ENCODE measurements at regions not wholly inside any gene's neighbourhood (a gene's known extent, or its start where the extent isn't known, plus 50 kb on each side); places are given as distances from the start of the nearest gene placed in this dataset.
"Not testable (repeated sequence)": the region's sequence is repeated elsewhere in the genome, so short reads cannot be mapped to it uniquely, and the experiment has no call there.

DNA sequence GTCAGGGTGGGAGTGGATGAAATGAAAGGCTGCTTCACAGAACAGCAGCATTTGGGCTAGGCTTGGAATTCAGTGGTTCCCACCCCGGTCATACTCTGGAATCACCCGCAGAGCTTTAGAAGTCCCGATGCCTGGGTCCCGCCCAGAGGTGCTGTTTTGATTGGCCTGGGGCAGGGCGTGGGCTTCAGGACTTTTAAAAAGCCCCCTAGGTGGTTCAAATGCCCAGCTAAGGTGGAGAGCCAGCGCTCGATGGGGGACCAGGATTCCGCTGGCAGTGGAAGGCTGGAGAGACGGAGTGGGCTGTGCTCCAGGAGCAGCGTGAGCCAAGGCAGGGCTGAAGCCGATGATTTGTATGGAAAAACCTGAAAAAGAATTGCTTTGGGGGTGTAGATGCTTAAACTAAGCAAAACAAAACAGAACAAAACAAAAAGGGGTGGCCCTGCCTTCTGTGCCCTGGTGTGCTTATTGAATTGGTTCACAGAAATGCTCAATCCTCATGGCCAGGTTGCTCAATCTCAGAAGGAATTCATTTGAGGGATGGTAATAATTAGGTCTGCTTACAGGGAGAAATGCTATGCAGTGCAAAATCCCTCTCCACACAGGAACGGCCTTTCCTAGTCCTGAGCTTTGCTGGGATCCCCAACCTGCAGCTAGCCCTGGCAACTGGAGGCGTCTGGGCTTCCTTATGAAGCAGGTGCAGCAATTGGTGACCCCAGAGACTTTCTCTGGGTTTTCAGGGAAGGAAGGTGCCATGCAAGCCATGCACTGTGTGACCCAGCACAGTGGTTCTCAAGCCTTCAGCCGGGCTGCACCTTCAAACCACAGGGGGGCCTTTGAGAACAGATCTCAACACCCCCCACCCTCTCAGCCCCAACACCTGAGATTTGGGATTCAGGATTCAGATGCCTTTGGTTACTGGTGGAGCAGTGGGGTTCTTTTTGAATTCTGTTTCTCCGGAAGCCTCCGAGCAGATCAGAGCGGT is 174.0 kb upstream of the ZNF618 start:
- DNase-seq (ENCODE audit: low read depth, low spot score), result no peak

DNA sequence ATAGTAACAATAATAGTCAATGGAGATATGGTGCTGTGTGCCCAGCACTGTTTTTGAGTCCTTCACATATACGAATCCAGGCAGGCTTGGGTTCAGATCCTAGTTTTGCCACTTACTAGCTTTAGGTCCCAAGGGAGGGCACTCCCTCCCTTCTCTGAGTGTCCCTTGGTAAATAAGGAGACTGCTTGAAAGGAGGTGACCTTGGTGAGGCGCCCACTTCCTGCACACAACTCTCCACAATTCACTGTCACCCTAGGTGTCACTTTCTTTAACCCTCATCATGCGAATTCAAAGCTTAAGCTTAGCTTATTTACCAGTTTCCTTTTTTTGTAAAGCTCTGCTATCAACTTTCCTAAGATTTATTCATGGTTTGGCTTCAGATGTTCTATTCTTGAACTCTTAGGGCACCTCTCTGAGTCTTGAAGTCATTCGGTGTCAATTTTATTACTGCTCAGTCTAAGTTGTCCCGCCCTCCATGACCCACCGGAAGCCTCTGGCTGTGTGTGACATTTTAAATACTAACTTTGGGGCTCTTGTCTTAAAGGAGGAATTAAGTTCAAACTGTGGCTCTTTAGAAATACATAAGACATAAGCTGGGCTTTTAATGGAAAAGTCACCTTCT is 170.7 kb upstream of the ZNF618 start:
- DNase-seq (ENCODE audit: low read depth, low spot score), result no peak

DNA sequence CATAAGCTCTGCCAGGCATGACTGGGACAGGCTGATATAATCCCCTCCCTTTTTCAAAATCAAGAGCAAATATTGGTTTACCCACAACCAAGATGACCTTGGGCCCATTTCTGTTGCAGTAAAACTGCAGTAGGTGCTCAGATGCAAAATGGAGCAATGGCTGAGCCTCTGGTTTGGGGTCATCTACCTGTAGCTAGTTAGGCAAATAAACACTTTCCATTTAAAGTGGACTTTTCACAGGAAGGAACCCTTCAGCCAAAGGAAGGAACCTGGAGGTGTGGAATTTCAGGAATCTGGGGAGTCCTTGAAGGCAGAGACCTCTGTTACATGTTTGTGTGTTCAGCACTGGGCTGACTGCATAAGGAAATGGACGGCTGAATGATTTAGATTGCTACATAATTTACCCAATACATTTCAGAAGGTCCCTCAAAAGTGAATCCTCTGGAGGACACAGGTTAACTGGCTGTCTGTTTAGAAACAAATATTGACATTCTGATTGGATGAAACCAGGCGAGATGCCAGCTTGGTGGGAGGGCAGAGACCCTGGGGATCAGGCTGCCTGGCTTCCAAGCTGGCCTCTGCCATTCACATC is 170.1 kb upstream of the ZNF618 start:
- DNase-seq (ENCODE audit: low read depth, low spot score), result no peak

DNA sequence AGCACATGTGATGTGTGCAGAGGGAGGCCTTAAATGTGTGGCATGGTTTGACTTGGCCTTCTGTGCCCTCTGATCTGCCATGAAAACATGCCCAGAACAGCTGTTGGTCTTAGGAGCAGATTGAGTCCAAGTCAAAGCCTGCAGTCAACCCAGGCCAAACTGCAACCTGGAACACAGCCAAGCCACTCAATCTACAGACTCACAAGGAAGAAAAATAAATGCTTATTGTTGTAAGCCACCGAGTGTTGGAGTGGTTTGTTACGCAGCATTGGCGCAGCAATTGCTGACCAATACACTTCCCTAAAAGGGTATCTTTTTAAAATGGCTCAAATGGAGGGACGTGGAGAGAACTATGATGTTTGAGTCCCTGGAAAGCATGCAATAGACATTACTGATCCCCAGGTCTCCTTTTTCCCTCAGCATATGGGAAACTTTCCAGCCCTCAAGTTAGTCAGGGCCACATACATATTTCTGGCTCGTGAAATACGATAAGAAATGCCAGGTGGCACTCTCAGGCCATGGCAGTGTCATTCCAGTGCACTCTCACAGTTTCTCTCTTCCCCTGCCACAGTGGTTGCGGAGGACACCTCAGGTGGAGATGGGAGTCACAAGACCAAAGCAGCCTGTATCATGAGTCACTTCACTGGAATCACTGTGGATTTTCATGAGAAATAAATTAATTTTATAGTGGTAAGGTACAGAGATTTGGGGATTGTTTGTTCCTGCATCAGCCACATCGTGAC is 168.0 kb upstream of the ZNF618 start:
- DNase-seq (ENCODE audit: low read depth, low spot score), result no peak

DNA sequence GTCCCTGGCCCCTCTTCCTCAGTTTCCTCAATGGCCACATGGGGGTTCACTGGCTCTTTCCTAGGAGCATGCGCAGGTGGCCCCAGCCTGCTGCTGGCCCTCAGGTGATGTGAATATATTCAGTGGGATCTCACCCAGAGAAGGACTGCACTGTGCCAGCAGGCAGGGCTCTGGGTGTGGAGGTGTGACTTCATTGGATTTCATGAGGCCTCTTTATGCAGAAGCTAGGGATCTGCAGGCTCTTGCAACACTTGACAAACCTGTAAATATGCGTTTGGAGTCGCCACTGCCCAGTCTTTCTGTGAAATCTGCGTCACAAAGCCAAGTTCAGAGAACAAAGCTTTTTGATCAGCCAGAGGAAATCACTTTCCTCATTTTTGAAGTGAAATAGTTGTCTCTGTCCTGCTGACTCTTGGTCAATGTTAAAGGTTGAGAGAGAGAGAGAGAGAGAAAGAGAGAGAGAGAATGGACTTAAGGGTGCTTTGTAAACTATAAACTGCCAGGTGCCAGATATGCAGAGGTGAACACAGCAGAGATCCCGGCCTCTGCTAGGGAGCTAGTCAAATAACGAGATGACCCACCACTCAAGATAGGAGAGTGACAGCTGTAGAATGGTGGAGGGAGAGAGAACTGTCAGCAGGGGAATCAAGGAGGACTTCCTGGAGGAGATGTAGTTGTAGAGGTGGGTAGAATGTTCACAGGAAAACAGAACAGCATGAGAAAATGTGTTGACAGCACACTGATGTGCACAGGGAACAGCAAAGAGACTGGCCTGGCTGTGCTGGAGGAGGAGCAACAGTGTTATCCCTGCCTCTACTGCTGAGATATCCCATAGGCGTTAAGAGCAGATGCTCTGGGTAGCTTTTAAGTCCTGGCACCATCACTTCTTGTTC is 167.0 kb upstream of the ZNF618 start:
- no peak for DNase-seq (ENCODE audit: low read depth, low spot score)

DNA sequence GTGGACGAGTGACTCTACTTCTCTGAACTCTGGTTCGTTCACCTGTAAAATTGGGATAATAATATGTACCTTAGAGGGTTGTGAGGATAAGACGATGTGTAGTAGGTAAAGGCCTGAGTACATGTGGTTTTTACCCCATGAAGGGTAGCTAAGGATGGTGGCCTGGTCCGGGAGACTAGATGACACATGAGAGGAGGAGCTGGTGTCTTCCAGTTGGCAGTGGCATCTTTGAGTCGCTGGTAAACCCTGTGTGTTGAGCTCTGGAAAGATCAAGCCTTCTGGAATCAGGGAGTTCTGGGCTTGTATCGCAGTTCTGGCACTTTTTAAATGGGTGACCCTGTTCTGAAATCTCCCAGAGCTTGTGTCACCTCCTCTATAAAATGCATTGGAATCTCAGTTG is 166.4 kb upstream of the ZNF618 start:
- DNase-seq (ENCODE audit: low read depth, low spot score), result no peak

DNA sequence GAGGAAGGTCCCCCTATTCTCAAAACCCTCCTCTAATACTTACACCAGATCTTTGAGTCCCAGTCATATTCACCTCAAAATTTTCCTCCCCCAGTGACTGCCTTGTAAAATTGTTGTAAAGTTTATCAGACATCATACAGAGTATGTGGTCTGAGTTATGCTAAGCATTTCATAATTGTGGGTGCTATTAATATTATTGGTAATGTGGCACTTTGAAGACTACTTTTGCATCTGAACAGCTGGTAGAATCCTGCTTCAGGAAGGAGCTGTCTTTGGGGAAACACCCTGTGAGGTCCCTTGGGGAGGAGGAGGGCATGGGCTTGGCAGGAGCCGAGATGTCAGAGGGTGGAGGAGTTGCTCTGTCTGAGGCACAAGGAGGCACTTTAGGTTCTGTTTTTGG is 164.9 kb upstream of the ZNF618 start:
- DNase-seq (ENCODE audit: low read depth, low spot score), result no peak

DNA sequence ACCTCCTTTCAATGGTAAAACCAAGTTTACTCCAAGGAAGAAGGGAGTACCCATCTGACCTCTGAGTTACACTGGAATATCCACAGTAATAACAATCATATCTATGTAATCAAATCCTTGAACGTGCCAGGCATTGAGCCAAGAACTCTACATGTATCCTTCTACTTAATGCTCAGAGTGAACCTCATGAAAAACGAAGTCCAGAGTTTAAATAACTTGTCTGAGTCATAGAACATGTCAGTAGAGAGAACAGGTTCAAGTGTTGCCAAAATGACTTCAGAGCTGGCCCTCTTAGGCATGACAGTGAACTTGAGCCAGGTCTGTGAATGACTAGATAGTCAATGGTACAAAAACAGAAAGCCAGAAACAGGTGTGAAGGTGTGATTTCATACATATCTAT is 164.1 kb upstream of the ZNF618 start:
- no peak for DNase-seq (ENCODE audit: low read depth, low spot score)

DNA sequence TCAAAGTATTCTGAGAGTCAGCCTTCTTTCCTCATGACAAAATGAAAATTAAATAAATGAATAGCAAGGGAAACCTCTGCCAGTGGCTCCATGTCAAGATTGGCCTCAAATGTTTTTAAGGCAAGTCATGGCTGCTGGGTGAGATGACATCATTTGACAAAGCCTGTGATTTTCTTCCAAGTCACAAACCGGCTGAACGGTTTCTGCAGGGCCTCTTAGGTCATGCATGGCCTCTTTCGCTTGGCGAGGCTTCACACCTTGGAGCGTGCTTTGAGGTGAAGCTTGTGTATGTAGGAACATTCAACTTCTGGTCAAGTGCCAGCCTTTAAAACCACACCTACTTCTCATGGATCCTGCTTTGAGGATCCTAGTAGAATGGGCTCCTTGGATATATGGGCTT is 161.0 kb upstream of the ZNF618 start:
- DNase-seq (ENCODE audit: low read depth, low spot score), result no peak

DNA sequence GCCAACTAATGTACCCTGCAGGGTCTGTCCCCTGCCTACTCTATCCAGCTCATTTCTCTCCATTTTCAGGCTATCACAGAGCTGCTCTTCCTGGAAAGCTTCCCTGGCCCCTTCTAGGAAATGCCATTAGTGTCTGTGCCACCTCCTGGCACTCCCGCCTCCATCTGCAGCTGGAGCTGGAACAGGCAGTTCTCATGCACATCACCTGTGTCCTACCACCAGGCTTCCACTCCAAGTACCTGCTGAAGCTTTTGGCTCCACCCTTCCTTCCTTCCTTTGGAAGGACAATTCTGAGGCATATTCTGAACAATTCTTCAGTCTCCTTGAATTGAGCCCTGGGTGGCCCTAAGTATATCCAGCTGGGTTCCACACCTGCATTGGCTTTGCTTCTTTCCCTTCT is 156.2 kb upstream of the ZNF618 start:
- no peak for DNase-seq (ENCODE audit: low read depth, low spot score)

DNA sequence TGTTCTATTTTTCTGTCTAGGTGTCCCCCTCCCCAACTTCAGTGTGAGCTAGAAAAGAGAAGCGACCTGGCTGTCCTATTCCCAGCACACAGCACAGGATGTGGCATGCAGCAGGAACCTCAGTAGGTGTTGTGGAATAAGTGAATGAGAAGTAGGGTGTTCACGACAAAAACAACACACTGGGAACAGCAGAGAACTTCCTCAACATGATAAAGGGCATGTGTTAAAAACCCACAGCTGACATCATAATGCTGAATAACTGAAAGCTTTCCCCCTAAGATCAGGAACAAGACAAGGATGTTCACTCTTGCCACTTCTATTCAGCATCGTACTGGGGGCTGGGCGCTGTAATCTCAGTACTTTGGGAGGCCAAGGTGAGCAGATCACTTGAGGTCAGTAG is 155.6 kb upstream of the ZNF618 start:
- DNase-seq (ENCODE audit: low read depth, low spot score), result no peak

DNA sequence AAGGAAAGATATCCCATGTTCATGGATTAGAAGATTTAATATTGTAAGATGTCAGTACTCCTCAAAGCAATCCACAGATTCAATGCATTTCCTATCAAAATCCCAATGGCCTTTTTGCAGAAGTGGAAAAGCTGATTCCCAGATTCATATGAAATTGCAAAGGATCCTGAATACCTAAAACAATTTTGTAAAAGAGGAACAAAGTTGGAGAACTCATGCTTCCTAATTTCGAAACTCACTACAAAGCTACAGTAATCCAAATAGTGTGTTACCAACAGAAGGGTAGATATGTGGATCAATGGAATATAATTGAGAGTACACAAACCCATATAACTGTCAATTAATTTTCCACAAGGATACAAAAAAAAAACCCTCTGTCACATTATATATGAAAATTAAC is 154.3 kb upstream of the ZNF618 start:
- DNase-seq (ENCODE audit: low read depth, low spot score), result no peak

DNA sequence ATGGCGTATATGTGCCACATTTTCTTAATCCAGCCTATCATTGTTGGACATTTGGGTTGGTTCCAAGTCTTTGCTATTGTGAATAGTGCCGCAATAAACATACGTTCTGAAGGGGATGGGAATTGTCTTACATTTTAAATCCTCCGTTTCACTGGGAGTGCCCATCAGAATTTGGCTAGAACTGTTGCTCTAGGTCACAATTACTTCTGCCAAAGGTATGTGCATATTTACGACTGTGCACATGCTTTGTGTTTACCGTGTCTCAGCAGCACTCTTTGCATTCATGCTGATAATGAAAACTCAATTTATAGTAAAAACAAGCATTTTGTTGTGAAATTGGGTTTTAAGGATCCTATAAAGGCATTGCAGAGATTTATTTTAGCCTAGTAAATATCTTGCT is 151.9 kb upstream of the ZNF618 start:
- DNase-seq (ENCODE audit: low read depth, low spot score), result no peak

DNA sequence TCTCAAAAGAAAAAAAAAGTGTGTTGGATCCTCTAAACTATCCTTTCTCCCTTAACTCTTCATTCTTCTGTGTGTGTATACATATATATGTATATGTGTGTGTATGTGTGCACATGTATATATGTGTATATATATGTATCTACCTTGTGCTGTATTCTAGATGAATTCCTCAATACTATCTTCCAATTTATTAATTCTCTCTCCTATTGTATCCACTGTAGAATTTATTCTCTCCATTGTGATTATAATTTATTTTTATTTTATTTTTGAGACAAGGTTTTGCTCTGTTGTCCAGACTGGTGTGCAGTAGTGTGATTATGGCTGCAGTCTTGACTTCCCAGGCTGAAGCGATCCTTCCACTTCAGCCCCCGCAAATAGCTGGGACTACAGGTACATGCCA is 147.1 kb upstream of the ZNF618 start:
- DNase-seq (ENCODE audit: low read depth, low spot score), result no peak

DNA sequence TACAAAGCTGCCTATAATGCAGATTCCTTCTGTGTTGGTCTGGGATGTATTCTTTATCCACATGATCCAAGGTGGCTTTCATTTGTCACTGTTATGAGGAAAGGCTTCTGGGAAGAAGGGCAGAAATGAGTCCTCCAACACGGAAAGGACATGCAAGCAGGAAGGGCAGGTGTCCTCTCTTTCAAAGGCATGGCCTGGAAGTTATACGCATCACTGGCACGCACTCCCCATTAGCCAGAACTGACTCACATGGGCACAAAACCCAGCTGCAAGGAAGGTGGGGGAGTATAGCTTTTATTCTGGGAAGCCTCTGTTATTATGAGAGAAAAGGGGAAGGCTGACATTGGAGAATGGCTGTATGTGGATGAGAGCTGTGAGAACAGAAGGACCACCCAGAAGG is 141.3 kb upstream of the ZNF618 start:
- DNase-seq (ENCODE audit: low read depth, low spot score), result no peak

DNA sequence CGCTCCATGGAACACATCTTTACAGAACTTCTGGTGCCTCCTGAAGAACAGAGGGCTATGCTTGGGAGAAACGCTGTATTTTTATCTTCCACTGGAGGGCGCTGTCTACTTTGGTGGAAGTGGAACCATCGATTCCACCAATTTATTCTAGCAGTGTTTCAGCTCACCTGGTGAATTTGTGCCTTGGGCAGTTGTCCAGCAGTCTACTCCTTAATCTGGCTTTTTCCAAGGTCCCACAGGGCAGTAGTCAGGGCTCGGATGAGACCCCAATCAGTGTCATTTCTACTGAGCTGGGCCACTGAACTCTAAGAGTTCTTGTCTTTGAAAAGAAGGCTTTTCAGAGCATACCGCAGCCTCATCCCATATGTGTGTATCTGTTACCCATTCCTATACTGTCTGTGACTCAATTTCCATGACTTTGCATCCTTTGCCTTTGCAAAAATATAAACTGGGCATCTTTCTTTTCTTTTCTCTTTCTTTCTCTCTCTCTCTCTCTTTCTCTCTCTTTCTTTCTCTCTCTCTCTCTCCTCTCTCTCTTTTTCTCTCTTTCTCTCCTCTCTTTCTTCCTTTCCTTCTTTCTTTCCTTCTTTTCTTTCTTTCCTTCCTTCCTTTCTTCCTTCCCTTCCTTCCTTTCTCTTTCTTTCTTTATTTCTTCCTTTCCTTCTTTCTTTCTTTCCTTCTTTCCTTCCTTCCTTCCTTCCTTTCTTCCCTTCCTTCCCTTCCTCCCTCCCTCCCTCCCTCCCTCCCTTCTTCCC is 138.4 kb upstream of the ZNF618 start:
- no peak for DNase-seq (ENCODE audit: low read depth, low spot score)

DNA sequence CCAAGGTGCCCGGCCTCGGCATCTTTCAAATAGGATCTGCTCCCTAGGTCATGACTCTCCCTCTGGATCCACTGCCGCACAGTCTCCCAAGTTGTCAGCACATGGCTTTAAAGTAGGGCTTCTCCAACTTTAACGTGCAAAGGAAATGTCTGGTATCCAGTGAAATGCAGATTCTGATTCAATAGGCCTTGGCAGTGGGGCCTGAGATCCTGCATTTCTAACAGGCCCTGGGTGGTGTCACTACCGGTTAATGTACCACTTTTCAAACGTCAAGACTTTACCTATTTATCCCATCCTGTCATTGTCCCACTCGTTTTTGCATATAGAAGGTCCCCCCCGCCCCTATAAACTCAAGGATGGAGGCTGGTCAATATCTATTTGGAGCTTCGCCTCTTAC is 137.6 kb upstream of the ZNF618 start:
- DNase-seq (ENCODE audit: low read depth, low spot score), result no peak

DNA sequence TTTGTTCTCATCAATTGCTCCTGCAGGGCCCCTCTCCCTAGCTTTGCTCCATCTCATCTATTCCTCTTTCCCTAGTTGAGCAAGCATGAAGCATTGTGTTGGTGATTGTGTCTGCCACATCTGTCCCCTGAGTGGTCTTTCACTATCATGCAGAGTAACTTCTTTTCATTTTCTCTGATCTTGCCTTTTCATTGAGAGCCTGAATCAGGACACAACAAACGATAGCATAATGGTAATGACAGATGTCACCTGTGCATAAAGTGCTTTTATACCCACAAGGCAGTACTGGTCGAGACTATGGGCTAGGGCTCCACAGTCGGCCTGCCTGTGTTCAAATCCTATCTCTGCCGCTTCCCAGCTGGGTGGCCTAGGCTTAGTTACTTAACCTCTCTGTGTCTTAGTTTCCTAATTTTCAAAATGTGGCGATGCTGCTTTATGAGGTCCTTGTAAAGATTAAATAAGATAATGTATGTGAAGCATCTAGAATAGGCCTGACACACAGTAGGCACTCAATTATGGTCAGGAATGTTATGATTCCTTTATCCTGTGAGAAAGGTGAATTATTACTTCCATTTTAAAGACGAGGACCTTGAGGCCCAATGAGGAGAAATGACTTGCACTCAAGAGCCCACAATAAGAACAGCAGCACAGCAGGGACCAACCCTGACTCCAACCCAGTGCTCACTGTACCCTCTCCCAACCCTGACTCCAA is 137.1 kb upstream of the ZNF618 start:
- no peak for DNase-seq (ENCODE audit: low read depth, low spot score)

DNA sequence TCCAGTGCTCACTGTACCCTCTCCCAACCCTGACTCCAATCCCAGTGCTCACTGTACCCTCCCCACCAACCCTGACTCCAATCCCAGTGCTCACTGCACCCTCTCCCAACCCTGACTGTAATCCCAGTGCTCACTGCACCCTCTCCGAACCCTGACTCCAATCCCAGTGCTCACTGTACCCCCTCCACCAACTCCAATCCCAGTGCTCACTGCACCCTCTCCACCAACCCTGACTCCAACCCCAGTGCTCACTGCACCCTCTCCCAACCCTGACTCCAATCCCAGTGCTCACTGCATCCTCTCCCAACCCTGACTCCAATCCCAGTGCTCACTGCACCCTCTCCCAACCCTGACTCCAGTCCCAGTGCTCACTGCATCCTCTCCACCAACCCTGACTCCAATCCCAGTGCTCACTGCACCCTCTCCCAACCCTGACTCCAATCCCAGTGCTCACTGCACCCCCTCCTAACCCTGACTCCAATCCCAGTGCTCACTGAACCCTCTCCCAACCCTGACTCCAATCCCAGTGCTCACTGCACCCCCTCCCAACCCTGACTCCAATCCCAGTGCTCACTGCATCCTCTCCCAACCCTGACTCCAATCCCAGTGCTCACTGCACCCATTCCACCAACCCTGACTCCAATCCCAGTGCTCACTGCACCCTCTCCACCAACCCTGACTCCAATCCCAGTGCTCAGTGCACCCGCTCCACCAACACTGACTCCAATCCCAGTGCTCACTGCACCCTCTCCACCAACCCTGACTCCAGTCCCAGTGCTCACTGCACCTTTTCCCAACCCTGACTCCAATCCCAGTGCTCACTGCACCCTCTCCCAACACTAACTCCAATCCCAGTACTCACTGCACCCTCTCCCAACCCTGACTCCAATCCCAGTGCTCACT is 136.3 kb upstream of the ZNF618 start:
- not testable (repeated sequence) for DNase-seq (ENCODE audit: low read depth, low spot score)

Measured in iPS DF 19.7 (cell line).